Right lobe of liver (tissue), 4 donors: ENCODE measurements at regions not wholly inside any gene's neighbourhood (a gene's known extent, or its start where the extent isn't known, plus 50 kb on each side); places are given as distances from the start of the nearest gene placed in this dataset.

Source experiments
- CTCF ChIP-seq, 4 donors: fragments of 200-600 bp in 3 of 4; fragments of 450-650 bp in 1 of 4; IDR thresholded peaks; one replicate each; pipeline versions ENCODE4 v1.5.1 to v1.8.0; 2016 to 2022; ENCODE audit warnings: antibody characterized with exemption in 4 of 4, mild to moderate bottlenecking in 2 of 4
- POLR2A ChIP-seq: fragments of 450-650 bp; IDR thresholded peaks from one replicate; pipeline ENCODE4 v1.6.1; 2017; ENCODE audit warnings: antibody characterized with exemption, mild to moderate bottlenecking
- donor health status: DM: no; HTN: no; CAD: no.
- donor health status: DM: no; HTN: no; CAD: no.
- donor health status: DM: no; HTN: yes; CAD: no.

- TF ChIP-seq CTCF (IDR thresholded peaks at IDR 0.05) (no peak), POLR2A (no peak)
Observed at GRCh38 chr1:177640687-177641086, 329.2 kb downstream of the SEC16B start.
